Kidney epithelial cell (primary cell): ENCODE measurements at regions not wholly inside any gene's neighbourhood (a gene's known extent, or its start where the extent isn't known, plus 50 kb on each side); places are given as distances from the start of the nearest gene placed in this dataset.

Source experiments
- DNase-seq: peaks from one replicate; pipeline ENCODE4 v3.0.0-alpha.2; 2010; ENCODE audit warnings: low read depth
- H3K27me3 ChIP-seq: 2 replicates; pipeline ENCODE4 v1.6.0; 2011; ENCODE audit warnings: low read length; ENCODE audit not compliant: control insufficient read depth, insufficient read depth
- H3K36me3 ChIP-seq: 2 replicates; pipeline ENCODE4 v1.5.1; 2011; ENCODE audit warnings: low read length; ENCODE audit not compliant: control insufficient read depth, insufficient read depth
- H3K4me3 ChIP-seq: 2 replicates; pipeline ENCODE4 v1.5.1; 2011; ENCODE audit warnings: low read depth, mild to moderate bottlenecking, control low read depth, low read length
- CTCF ChIP-seq: IDR thresholded peaks from 2 replicates; pipeline ENCODE4 v1.5.1; 2011; ENCODE audit warnings: mild to moderate bottlenecking, moderate library complexity, low read length, control low read depth, inconsistent platforms; ENCODE audit not compliant: insufficient read depth, poor library complexity, severe bottlenecking

- peak; percentile 50 for TF ChIP-seq CTCF
- DNase-seq = no peak
- Histone ChIP-seq H3K4me3 (no peak overlapping the region), H3K27me3 (no peaks in the 10 kb centered on the region), H3K36me3 (no peaks in the 10 kb centered on the region)
Observed at GRCh38 chr21:28793043-28793442, 199.6 kb downstream of the LTN1 start.

GRCh38 chr21:28791595-28792282 is 200.9 kb downstream of the LTN1 start:
- no peaks in the 10 kb centered on the region for H3K36me3 ChIP-seq
- no peak overlapping the region for H3K4me3 ChIP-seq
- DNase-seq = no peak
- TF ChIP-seq CTCF = no peak
- no peaks in the 10 kb centered on the region for H3K27me3 ChIP-seq

GRCh38 chr21:28790335-28790734 is 202.3 kb downstream of the LTN1 start:
- H3K27me3 ChIP-seq = no peaks in the 10 kb centered on the region
- no peak for DNase-seq
- no peak for TF ChIP-seq CTCF

GRCh38 chr21:28789523-28789922 is 203.2 kb downstream of the LTN1 start:
- DNase-seq = no peak
- H3K4me3 ChIP-seq = no peak overlapping the region
- H3K36me3 ChIP-seq = no peaks in the 10 kb centered on the region
- H3K27me3 ChIP-seq = no peaks in the 10 kb centered on the region
- no peak for TF ChIP-seq CTCF

More at GRCh38 chr21:28790335-28790734, 202.3 kb downstream of the LTN1 start:
- Histone ChIP-seq H3K4me3 (no peak overlapping the region), H3K36me3 (no peaks in the 10 kb centered on the region)

DNA sequence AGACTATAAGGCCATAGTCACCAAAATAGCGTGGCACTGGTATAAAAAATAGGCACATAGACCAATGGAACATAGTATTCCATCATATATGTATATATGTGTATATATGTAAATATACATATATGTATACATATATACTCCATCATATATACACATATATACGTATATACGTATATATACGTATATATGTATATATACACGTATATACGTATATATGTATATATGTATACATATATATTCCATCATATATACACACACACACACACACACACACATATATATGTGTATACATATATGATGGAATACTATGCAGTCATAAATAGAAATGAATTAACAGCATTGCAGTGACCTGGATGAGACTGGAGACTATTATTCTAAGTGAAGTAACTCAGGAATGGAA is 204.6 kb downstream of the LTN1 start:
- no peak for TF ChIP-seq CTCF
- H3K27me3 ChIP-seq = no peaks in the 10 kb centered on the region
- DNase-seq = no peak

GRCh38 chr21:28783641-28784185 is 209.0 kb downstream of the LTN1 start:
- H3K4me3 ChIP-seq = no peak overlapping the region
- H3K27me3 ChIP-seq = no peaks in the 10 kb centered on the region
- H3K36me3 ChIP-seq = no peaks in the 10 kb centered on the region
- TF ChIP-seq CTCF = no peak
- DNase-seq = no peak

More for the DNA sequence above, 204.6 kb downstream of the LTN1 start:
- Histone ChIP-seq H3K4me3 (no peak overlapping the region), H3K36me3 (no peaks in the 10 kb centered on the region)
